ENCODE measurements at regions not wholly inside any gene's neighbourhood (a gene's known extent, or its start where the extent isn't known, plus 50 kb on each side); places are given as distances from the start of the nearest gene placed in this dataset.

GRCh38 chr5:74143151-74143550 lies 497.4 kb downstream of the ENC1 start:
- in situ Hi-C loops (cut with HindIII; ENCODE audit: low sequenced_read_pairs), result no loop called here
- no peak for DNase-seq (ENCODE audit: low read depth)
- TF ChIP-seq CTCF (IDR thresholded peaks at IDR 0.05; ENCODE audit: low read depth, low read length, missing control alignments), result no peak
- no peak overlapping the region for H3K4me3 ChIP-seq (ENCODE audit: low read depth, low read length)

GRCh38 chr5:74141053-74141452 lies 499.5 kb downstream of the ENC1 start:
- in situ Hi-C loops (cut with HindIII; ENCODE audit: low sequenced_read_pairs), result no loop called here
- TF ChIP-seq CTCF (IDR thresholded peaks at IDR 0.05; ENCODE audit: low read depth, low read length, missing control alignments), result no peak
- H3K4me3 ChIP-seq (ENCODE audit: low read depth, low read length), result no peak overlapping the region
- DNase-seq (ENCODE audit: low read depth), result no peak

DNA sequence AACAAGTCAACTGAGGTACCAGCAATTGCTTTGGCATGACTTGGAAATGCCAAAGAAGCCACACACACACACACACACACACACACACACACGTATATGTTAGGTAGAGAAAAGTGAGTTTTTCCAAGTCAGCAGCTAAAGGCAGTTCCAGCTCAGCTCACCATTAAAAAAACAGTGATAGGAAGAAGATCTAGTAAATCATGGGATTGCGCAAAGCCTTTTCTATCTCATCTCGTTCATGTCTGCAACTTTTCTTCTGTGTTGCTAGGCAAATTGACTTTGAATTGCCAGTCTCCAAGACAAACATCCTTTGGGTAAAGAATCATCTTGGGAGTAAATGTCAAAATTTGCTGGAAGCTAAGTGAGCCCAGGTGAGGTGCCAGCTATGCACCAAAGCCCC lies 500.1 kb downstream of the ENC1 start:
- no peak overlapping the region for H3K4me3 ChIP-seq (ENCODE audit: low read depth, low read length)
- no peak for DNase-seq (ENCODE audit: low read depth)
- TF ChIP-seq CTCF (IDR thresholded peaks at IDR 0.05; ENCODE audit: low read depth, low read length, missing control alignments), result no peak
- in situ Hi-C loops (cut with HindIII; ENCODE audit: low sequenced_read_pairs), result no loop called here

DNA sequence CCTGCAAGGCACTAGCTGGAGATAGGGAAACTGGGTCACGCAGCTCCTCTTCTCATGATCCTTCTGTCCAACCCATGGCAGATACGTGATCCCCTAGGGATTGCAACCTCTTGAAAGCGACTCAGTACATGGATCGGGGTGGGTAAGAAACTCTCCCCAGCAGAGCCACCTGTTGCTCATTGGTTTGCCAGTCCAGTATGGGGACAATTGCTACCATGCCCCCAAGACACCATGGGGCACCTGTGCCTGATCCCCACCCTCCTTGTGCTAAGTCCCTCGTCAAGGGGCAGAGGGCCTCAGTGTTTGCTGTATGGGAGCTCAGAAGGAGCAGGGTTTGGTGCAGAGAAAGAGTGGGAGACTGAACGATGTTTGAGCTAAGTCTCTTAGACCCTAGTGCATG lies 500.9 kb downstream of the ENC1 start:
- TF ChIP-seq CTCF (IDR thresholded peaks at IDR 0.05; ENCODE audit: low read depth, low read length, missing control alignments), result no peak
- H3K4me3 ChIP-seq (ENCODE audit: low read depth, low read length), result no peak overlapping the region
- in situ Hi-C loops (cut with HindIII; ENCODE audit: low sequenced_read_pairs), result no loop called here

DNA sequence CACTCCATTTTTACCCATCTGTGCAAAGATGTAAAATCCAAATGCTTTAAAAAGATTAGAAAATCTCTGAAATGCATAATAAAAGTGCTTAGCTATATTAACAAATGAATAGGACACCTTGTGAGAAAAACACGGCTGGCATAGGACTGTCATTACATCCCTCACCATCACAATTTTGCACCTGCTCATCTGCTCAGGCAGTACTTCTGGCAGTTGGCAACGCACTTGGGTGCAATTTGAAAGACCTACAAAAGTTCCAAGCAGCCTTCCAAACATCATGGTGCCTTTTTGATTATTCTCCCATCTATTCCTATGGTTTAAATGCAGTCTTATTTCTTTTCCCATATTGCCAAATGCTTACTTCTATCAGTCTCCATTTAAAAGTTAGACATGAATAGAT lies 501.8 kb downstream of the ENC1 start:
- no peak for TF ChIP-seq CTCF (IDR thresholded peaks at IDR 0.05; ENCODE audit: low read depth, low read length, missing control alignments)
- no peak for DNase-seq (ENCODE audit: low read depth)
- in situ Hi-C loops (cut with HindIII; ENCODE audit: low sequenced_read_pairs), result no loop called here
- H3K4me3 ChIP-seq (ENCODE audit: low read depth, low read length), result no peak overlapping the region

More for the DNA sequence above, 500.9 kb downstream of the ENC1 start:
- DNase-seq (ENCODE audit: low read depth), result no peak

GRCh38 chr5:74136276-74136825 lies 504.2 kb downstream of the ENC1 start:
- no peak overlapping the region for H3K4me3 ChIP-seq (ENCODE audit: low read depth, low read length)
- no peak for DNase-seq (ENCODE audit: low read depth)
- in situ Hi-C loops (cut with HindIII; ENCODE audit: low sequenced_read_pairs), result no loop called here
- no peak for TF ChIP-seq CTCF (IDR thresholded peaks at IDR 0.05; ENCODE audit: low read depth, low read length, missing control alignments)

DNA sequence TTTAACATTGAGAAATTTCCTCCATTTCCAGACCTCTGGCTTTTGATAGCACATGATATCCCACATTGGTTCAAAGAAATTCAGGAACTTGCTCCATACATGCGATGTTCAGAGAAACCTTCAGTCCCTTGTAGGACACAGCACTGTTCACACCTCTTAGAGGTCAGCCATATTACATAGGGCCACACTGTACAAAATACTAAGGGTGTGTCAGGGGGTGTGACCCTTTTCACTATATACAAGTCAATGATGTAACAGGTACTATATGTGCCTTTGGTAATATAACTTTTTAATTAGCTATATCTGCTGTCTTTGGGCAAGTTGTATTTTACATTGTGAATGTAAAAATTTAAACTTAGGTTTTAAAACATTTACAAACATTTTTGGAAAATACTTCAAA lies 505.5 kb downstream of the ENC1 start:
- in situ Hi-C loops (cut with HindIII; ENCODE audit: low sequenced_read_pairs), result no loop called here
- no peak overlapping the region for H3K4me3 ChIP-seq (ENCODE audit: low read depth, low read length)
- no peak for DNase-seq (ENCODE audit: low read depth)
- no peak for TF ChIP-seq CTCF (IDR thresholded peaks at IDR 0.05; ENCODE audit: low read depth, low read length, missing control alignments)
